NCI-H2171 (cell line): ENCODE measurements at regions not wholly inside any gene's neighbourhood (a gene's known extent, or its start where the extent isn't known, plus 50 kb on each side); places are given as distances from the start of the nearest gene placed in this dataset.

Experiments
- DNase-seq: peaks from one replicate; lab custom pipeline; 2025; lab: John Stamatoyannopoulos, UW

GRCh38 chr9:91132576-91133073 lies 229.1 kb downstream of the AUH start:
- no peak for DNase-seq

GRCh38 chr9:91134608-91135007 lies 227.1 kb downstream of the AUH start:
- no peak for DNase-seq

- no peak for DNase-seq
These were observed 224.3 kb downstream of the AUH start for GRCh38 chr9:91137391-91137790.

GRCh38 chr9:91138760-91139159 lies 223.0 kb downstream of the AUH start:
- no peak for DNase-seq

- no peak for DNase-seq
These were observed 220.2 kb downstream of the AUH start for GRCh38 chr9:91141407-91141965.

GRCh38 chr9:91143162-91143561 lies 218.6 kb downstream of the AUH start:
- no peak for DNase-seq

- no peak for DNase-seq
These were observed 218.1 kb downstream of the AUH start for GRCh38 chr9:91143642-91144041.

GRCh38 chr9:91144769-91145168 lies 216.9 kb downstream of the AUH start:
- DNase-seq, result no peak

- no peak for DNase-seq
These were observed 216.2 kb downstream of the AUH start for GRCh38 chr9:91145496-91145895.

- no peak for DNase-seq
These were observed 215.2 kb downstream of the AUH start for GRCh38 chr9:91146391-91147019.

- DNase-seq, result no peak
These were observed 214.5 kb downstream of the AUH start for GRCh38 chr9:91147079-91147708.

- no peak for DNase-seq
These were observed 213.4 kb downstream of the AUH start for GRCh38 chr9:91148306-91148705.

- no peak for DNase-seq
These were observed 211.3 kb downstream of the AUH start for GRCh38 chr9:91150273-91150997.

- no peak for DNase-seq
These were observed 210.6 kb downstream of the AUH start for GRCh38 chr9:91150998-91151717.

GRCh38 chr9:91151718-91152095 lies 210.0 kb downstream of the AUH start:
- DNase-seq, result no peak

GRCh38 chr9:91154686-91155085 lies 207.0 kb downstream of the AUH start:
- no peak for DNase-seq

- DNase-seq, result no peak
These were observed 206.5 kb downstream of the AUH start for GRCh38 chr9:91155181-91155580.

- no peak for DNase-seq
These were observed 205.9 kb downstream of the AUH start for GRCh38 chr9:91155746-91156376.

- no peak for DNase-seq
These were observed 205.1 kb downstream of the AUH start for GRCh38 chr9:91156451-91157234.

- DNase-seq, result no peak
These were observed 203.8 kb downstream of the AUH start for GRCh38 chr9:91157883-91158282.

GRCh38 chr9:91158286-91158685 lies 203.4 kb downstream of the AUH start:
- DNase-seq, result no peak
